GM19455 (cell line): ENCODE measurements at regions not wholly inside any gene's neighbourhood (a gene's known extent, or its start where the extent isn't known, plus 50 kb on each side); places are given as distances from the start of the nearest gene placed in this dataset.
"Not testable (repeated sequence)": the region's sequence is repeated elsewhere in the genome, so short reads cannot be mapped to it uniquely, and the experiment has no call there.

ENCODE experiments used
- ATAC-seq: cut with Tn5 transposase; IDR thresholded peaks from one replicate; pipeline ENCODE4 v1.9.1; 2021; ENCODE audit not compliant: unreplicated experiment

GRCh38 chr6:84897988-84898594, 133.7 kb upstream of the TBX18 start:
- ATAC-seq, result no peak

GRCh38 chr6:84897011-84897410, 132.6 kb upstream of the TBX18 start:
- ATAC-seq, result no peak

GRCh38 chr6:84892671-84893070, 128.3 kb upstream of the TBX18 start:
- no peak for ATAC-seq

- ATAC-seq, result no peak
Measured at GRCh38 chr6:84882768-84883766, 118.7 kb upstream of the TBX18 start.

- ATAC-seq, result not testable (repeated sequence)
Measured at GRCh38 chr6:84879385-84879784, 115.0 kb upstream of the TBX18 start.

GRCh38 chr6:84877515-84878210, 113.3 kb upstream of the TBX18 start:
- ATAC-seq, result no peak

GRCh38 chr6:84876723-84877514, 112.5 kb upstream of the TBX18 start:
- ATAC-seq, result no peak

GRCh38 chr6:84872996-84873723, 108.8 kb upstream of the TBX18 start:
- ATAC-seq, result no peak

GRCh38 chr6:84871925-84872324, 107.5 kb upstream of the TBX18 start:
- ATAC-seq, result no peak

GRCh38 chr6:84870672-84871071, 106.3 kb upstream of the TBX18 start:
- no peak for ATAC-seq

GRCh38 chr6:84868149-84868548, 103.8 kb upstream of the TBX18 start:
- ATAC-seq, result no peak

- ATAC-seq, result no peak
Measured at GRCh38 chr6:84867521-84867920, 103.1 kb upstream of the TBX18 start.

GRCh38 chr6:84866715-84867114, 102.3 kb upstream of the TBX18 start:
- ATAC-seq, result no peak

GRCh38 chr6:84865372-84865771, 101.0 kb upstream of the TBX18 start:
- not testable (repeated sequence) for ATAC-seq

GRCh38 chr6:84862843-84863242, 98.4 kb upstream of the TBX18 start:
- no peak for ATAC-seq

GRCh38 chr6:84860920-84861319, 96.5 kb upstream of the TBX18 start:
- ATAC-seq, result no peak

GRCh38 chr6:84860509-84860908, 96.1 kb upstream of the TBX18 start:
- no peak for ATAC-seq

- ATAC-seq, result no peak
Measured at GRCh38 chr6:84854811-84855400, 90.5 kb upstream of the TBX18 start.

- ATAC-seq, result no peak
Measured at GRCh38 chr6:84853901-84854300, 89.5 kb upstream of the TBX18 start.

GRCh38 chr6:84848960-84849359, 84.6 kb upstream of the TBX18 start:
- ATAC-seq, result no peak
